ENCODE measurements at regions not wholly inside any gene's neighbourhood (a gene's known extent, or its start where the extent isn't known, plus 50 kb on each side); places are given as distances from the start of the nearest gene placed in this dataset.

DNA sequence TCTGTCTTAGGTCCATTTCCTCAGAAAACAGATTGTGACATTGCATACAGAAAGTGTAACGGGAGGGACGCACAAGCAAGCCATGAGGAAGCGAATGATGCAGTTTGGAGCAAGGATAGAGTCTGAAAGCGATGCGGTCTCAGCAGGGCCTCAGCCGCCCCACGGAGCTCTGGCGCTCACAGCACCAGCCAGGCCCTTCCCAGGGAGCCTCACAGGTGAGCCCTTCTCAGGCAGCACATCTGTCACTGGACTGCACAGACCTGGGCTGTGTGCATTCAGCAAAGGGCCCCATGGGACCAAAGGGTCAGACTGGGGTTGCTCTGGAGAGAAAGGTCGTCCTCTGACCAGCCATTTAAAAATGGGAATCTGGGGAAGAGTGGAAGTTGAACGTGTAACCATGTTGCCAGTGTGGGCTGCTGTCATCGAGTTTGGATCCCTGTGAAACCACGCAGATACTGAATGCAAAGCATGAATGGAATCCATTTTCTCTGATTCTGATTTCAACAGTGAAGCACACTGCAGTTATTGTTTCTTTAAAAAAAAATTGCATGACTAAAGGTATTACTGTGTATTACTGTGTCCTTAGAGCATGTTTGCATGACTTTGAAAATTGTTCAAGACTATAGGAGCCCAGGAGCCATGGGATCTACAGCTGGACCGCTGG lies 350.0 kb upstream of the AKR1E2 start:
- no peak for TF ChIP-seq CTCF (conservative IDR thresholded peaks at IDR 0.05)
- no peak for TF ChIP-seq EZH2 (IDR thresholded peaks at IDR 0.05; ENCODE audit: low read depth)
